Limb (tissue), 2 donors: ENCODE measurements at regions not wholly inside any gene's neighbourhood (a gene's known extent, or its start where the extent isn't known, plus 50 kb on each side); places are given as distances from the start of the nearest gene placed in this dataset.
"Not testable (repeated sequence)": the region's sequence is repeated elsewhere in the genome, so short reads cannot be mapped to it uniquely, and the experiment has no call there.

Source experiments
- DNase-seq, 2 donors: peaks; one replicate each; pipeline ENCODE4 v3.0.0-alpha.2; 2016; ENCODE audit errors: extremely low spot score in 2 of 2

DNA sequence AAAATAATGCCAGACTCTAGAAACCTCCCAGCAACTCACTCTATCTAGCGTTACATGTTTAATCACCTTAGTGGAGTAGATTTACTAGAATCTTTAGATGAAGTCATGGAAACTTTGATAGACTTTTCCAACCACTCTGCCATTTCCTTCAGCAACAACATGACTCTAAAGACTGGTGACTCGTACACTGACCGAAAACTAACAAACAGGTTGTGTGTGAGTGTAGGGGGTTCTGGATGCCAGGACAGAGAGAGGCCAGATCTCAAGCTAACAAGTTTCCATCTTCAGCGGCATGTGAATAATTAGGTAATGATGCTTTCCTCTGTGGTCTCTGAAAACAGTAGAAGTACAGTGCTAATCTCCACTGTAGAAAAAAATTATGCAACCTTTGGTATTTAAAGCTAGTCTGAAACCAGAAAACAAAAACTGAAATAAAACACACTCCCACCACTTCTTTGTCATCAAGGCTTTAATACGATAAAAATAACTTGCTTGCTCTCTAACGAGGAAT lies 286.4 kb downstream of the PRDM5 start:
- no peak for DNase-seq

DNA sequence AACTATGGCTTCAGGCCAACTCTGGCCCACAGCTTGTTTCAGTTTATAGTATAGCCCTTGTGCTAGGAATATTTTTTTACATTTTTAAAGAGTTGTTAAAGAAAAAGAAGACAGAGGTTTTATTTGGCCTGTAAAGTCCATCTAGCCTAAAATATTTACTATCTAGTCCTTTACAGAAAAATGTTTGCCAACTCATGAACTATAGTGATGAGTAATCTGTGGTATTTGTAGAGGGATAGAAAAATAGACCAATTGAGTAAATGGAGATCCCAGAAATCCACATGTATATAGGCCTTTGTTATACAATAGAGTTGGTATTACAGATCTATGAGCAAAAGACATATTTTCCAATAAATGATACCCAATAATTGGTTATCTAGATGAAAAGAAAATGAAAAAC lies 288.7 kb downstream of the PRDM5 start:
- no peak for DNase-seq

DNA sequence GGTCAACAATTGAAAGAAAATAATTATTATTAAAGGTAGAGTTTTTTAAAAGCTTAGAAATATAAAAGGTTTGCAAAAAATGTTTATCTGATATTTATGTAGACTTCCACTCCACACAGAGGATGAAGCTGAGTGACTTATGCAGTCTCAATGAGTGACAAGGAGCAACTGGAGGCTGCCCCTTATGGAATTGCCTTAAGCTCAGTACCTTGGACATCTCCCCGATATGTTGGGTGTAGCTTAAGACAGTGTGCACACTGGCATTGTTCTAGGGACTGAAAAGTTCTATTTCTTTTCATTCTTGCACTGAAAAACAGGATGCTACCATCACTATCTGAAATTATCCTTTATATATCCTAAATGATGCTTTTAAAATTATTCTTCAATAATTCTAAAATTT lies 292.1 kb downstream of the PRDM5 start:
- DNase-seq = no peak

DNA sequence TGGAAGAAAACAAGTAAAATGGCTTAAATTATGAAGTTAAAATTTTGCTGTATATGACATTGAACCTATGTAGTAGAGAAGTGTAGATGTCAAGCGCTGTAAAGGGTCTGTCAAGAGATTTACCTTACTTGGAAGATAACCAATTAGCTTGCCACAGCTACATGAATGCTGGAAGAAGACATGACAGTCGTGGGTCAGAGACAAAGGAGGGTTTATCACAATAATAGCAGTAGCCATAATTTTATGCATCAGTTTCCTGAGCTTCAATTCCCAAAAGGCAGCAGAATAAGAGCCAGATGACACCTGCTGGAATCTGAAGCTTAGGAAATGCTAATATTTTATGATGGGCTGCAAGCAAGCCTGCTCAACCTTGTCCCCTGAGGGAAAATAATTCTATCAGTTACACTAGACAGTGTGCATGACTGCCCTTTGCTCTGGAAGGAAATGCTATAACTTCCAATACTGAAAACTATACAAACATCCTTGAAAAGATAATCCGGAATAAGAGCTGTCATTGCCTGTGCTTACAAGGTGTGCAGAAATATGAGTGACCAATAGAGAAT lies 292.9 kb downstream of the PRDM5 start:
- DNase-seq = no peak

DNA sequence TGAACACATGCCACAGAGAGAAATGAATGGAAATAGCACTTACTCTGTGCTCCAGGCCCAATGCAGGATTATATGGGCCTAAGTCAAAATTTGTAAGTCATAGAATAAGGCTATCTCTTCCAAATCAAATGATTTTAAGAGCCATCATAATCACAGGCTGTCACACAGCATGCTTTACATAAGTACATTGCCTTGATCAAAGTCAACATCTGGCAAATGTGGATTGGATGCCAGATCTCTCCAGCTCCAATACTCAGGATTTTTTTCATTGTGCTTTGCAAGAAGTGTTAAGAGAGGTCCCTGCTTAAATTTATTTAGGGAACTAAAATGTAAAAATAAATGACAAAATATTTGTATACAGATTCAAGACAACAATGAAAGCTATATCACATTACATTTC lies 299.9 kb downstream of the PRDM5 start:
- no peak for DNase-seq

DNA sequence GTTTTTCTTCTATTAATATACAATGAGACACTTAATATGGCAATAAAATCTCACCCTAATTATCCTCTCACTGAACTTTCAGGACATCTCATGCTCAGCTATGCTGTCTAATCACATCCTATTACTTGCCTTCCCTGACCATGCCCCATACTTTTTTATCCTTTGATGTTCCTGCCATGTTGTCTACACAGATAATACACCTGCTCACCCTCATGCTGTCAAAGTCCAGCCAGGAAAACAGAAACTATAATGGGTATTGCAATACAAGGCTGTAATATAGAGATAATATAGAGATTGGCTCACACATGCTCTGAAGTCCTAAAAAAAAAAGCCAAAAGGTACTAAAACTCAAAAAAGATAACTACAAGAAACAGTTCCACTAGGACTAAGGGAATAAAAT lies 305.4 kb downstream of the PRDM5 start:
- DNase-seq = no peak

DNA sequence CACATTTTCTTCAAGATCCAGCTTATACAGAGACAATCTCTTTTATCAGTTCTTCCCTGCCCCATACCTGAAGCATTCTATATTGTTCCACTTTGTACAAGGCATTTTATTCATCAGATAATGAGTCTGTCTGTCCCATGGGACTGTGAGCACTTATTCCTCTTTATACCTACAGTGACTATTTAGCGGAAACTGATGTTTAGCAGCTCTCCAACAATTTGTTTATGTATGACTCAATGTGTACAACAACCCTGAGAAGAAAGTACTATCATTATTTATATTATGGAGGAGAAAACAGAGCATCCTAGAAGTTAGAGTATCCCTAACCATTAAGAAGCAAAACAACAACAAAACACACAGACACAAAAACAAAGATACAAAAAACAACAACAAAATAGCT lies 306.5 kb downstream of the PRDM5 start:
- no peak for DNase-seq

DNA sequence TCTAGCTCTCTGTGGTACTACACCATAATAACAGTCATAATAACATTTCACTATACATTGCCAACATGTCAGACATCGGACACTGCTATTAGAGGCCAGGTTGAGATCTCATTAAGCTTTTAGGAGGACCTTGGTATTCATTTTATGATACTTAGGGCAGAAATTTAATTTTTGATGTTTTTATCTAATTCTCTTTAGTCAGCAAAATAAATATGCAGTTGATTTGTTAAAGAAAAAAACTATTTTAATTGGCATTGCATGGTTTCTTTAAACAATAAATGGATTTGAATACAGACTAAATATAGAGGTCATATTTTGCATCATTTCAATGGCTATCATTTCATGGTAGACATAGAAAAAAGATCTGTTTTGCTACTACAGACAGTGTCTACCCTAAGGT lies 308.7 kb downstream of the PRDM5 start:
- DNase-seq = no peak

DNA sequence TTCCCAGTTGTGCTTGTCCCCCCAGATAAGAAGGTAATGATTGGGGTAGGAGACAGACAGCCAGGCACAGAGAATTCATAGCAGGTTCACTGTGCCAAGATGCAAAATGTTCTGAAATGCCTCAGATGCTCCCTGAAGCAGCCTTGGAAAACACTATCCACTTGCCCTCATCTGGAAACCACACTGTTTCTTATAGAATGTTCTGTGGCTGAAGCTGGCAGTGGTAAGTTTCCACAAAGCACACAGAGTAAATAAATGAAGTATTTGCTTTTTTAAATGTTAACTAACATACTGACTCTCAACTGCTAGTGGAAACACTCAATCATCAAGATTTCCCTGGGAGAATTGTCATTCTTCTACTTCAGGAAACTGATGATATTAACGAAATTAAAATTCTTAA lies 311.4 kb downstream of the PRDM5 start:
- DNase-seq = no peak

DNA sequence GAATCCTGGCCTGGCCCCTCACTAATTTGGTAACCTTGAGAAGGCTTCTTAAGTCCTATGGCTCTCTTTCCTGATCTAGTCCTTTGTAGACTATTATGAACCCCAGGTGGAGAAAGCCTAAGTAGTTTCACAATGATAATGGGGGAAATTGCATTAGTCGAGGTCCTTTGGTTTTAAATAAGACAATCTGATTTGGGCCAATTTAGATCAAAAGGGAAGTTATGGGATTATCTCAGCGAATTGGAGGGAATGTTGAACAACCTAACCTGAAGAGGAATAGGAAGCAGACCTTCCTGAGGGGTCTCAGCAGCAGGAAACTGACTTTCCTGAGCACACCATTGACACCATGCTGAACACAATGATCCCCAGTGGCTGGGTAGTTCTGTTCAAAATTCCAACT lies 331.5 kb downstream of the PRDM5 start:
- DNase-seq = no peak

DNA sequence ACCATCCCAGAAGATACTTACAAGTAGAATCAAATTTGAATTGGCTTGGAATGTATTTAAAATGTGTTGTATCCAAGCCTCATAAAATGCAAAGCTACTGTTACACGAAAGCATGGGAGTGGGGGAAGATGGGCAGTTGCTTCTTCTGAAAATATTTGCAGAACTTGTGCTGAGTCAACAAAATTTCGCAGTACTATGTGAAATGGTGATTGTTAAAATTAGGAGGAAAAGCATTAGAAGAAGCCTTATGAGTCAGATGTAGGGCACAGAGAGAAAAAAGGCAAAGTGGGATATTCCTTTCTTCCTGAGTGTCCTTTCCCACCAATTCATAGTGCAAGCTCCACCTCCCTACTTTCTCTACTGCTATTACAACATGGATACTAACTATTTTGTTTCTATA lies 332.7 kb downstream of the PRDM5 start:
- DNase-seq = no peak

DNA sequence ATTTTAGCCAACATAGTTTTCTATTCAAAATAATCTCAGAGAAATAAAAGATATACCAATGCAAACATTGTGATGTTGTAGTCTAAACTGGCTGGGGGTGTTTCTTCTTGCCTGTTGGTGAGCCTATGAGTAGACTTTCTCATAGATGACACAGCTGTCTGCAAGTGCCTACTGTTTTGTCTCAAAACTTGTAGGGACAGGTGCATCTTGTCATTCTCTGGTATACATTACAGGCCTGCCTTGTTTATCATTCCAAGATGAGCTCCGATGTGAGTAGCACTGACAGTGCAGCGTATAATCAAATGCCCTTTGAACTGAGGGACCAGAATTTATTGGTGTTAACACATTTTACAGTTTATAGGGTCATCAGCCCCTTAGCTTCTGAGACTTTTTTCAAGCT lies 353.8 kb downstream of the PRDM5 start:
- DNase-seq = no peak

DNA sequence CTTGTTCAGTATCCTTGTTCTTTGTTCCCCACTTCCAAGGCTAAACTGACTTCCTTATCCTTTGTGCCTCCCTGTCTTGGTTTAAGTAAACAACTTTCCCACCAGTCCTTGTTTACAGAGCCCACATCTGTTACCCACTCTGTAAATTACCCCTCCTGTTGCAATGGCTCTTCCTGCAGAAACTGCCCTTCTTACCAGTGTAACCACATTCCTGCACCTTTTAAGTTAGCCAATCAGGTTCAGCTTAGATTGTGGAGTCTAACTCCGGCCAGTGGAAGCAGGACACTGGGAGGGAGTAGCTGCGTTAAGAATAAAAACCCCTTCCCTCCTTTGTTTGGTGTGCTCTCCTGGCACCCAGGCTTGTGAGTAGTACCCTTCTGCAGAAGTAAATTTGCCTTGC lies 360.9 kb downstream of the PRDM5 start:
- no peak for DNase-seq

DNA sequence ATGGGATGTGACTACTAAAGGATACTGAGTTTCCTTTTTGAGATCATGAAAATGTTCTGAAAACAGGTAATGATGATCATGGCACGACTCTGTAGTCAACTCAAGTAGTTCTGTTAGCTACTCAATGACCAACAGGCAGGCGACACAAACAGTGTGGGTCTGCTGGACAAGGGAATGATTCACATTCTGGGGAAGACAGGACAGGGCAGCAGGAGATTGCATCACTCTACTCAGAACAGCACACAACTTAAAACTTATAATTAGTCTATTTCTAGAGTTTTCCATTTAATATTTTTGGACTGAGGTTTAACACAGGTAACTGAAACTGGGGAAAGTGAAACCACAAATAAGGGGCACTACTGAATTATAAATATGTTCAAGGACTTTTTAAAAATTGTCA lies 365.2 kb downstream of the PRDM5 start:
- DNase-seq = no peak

DNA sequence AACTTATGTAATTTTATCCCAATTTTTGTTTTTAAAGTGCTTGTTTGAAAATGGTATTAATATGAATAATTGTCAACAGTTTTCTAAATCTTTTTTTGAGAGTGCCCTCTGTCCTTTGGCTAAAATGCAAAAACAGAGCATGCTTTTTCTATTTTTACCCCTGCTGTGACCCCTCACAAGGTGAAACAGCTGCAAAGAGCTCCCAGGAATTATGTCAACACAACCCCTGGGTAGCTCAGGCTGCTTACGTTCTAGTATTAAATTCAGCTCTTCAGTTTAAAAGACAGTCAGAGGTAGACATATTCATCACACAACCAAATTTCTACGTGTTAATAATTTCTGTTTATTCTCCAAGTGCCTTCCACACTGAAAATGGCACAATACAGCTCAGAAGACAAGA lies 367.5 kb downstream of the PRDM5 start:
- no peak for DNase-seq

DNA sequence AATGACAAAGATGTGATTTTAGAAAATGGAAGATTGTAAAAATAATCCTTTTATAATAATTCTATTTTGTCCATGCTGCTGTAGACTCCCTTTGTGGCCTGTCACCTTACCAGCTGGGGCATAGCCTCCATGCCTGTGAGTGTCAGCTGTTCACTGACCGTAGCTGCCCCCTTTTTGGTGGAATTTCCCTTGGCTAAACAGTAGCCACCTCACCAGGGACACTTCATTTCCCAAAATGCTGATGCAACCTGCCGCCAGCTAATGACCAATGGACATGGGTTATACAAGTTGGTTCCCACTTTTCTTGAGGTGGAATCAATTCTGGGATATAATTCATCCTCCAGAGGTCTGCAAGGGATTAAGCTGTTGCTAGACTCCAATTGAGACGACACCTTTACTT lies 368.4 kb downstream of the PRDM5 start:
- DNase-seq = no peak

DNA sequence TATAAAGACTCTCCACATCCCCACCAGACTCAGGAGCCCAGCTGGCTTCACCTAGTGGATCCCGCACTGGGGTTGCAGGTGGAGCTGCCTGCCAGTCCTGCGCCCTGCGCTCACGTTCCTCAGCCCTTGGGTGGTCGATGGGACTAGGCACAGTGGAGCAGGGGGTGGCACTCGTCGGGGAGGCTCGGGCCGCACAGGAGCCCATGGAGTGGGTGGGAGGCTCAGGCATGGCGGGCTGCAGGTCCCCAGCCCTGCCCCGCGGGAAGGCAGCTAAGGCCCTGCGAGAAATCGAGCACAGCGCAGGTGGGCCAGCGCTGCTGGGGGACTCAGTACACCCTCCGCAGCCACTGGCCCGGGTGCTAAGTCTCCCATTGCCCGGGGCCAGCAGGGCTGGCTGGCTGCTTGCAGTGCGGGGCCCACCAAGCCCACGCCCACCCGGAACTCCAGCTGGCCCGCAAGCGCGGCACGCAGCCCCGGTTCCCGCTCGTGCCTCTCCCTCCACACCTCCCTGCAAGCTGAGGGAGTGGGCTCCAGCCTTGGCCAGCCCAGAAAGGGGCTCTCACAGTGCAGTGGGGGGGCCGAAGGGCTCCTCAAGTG lies 371.8 kb downstream of the PRDM5 start:
- DNase-seq = not testable (repeated sequence)

DNA sequence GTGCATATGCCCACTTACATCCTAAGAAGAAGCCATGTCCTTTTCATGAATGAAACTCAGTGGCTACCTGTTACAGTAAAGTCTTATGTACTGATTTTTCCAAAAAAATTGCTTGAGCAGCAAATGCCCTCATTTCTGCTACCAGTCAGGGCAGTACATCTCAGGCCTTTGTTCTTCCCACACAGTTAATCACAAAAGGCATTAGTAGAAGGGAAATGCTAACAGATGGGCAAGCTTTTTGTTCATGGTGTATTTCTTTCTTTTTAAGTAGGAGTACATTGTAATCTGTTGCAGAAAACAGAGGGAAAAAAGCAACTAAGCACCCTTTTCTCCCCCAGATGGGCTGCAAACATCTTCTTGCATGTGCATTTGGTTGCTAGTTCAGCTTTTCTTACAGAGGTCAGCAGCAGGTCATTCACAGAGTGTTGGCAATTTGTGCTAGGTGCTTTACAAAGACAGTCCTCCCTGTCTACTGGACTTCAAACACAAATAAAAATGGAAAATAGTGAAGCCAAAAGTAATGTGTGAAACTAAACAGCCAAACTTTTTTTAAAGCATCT lies 373.4 kb downstream of the PRDM5 start:
- DNase-seq = no peak

DNA sequence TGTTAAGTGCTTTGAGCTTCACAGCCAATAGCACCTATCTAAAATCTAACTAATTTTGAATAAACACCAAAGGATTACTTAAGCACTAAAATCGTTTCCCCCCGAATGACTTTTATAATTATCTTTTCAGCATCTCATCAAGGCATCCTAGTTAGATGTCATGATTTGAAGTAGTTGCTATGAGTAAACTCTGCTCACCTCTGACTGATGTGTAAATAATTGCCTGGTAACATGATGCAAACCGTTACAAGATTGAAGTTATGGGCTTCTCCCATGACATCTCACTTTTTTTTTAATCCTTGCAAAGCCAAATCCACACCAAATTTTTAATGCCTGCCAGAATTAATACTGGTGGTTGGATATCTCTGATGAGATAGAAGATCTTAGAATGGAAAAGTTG lies 377.1 kb downstream of the PRDM5 start:
- DNase-seq = no peak

DNA sequence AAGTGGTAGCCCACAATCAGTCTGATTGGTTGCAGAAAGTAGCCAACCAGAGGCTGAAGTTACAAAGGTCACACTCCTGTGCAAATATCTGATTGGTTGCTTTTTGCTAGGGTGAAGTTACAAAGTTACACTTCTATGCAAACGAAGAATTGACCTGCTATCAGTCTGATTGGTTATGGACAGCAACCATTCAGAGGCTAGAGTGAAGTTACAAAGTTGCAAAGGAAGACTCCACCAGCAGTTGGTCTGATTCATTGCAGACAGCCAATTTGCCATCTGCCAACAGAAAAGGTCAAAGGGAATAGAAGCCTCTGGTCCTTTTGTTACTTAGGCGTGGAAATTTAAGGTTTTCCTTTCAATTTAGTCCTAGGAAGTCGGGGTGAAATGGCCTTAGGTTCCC lies 377.7 kb downstream of the PRDM5 start:
- no peak for DNase-seq

DNA sequence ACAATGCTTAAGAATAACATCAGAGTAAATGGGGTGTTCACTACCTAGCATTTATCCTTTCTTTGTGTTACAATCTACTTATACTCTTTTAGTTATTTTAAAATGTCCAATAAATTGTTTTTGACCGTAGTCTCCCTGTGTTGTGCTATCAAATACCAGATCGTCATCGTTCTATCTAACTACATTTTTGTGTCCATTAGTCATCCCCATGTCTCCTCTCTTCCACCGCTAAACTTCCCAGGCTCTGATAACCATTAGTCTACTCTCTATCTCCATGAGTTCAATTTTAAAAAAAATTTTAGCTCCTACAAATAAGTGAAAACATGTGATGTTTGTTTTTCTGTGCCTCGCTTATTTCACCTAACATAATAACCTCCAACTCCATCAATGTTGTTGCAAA lies 381.9 kb downstream of the PRDM5 start:
- DNase-seq = no peak

DNA sequence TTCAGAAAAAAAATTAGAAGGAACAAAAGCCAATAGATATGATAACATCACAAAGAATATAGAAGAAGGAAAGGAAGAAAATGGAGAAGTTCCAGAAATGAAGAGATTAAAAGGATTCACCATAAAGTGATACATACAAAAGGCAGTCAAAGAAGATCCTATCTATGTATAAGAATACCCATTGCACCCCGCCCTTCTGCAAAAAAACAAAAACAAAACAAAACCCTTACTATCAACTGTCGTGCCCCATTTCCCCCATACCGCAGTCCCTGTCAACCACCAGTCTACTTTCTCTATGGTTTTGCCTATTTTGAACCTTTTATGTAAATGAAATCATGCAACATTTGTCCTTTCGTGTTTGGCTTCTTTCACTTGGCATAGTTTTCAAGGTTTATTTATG lies 385.6 kb downstream of the PRDM5 start:
- no peak for DNase-seq

DNA sequence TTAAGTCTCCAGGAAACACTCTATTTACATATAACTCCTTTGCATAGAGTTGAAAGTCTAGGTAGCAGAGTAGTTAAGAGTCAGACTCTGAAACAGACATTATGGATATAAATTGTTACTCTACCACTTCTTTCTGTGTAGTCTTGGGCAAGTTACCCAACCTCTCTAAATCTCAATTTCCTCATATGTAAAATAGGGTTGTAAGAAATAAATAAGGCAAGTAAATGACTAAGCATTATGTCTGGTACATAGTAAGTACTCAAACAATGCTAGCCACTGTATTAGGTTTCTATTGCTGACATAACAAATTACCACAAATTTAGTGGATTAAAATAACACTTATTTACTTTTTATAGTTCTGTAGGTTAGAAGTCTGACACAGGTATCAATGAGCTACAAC lies 394.1 kb downstream of the PRDM5 start:
- no peak for DNase-seq

DNA sequence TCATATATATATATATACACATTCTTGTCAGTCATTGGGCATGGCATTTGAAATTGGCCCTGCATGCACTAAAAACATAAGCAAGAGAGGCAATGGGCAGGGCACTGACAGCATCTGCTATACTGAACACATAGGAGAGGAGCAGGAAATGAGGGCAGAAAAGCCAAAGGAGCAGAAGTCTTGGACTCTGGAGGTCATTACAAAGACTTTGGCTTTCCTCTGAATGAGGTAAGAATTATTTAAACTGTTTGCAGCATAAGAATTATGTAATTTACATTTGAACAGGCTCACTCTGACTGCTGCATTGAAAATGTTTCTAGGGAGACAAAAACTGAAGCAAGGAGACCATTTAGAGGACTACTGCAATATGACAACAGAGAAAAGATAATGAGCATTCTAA lies 396.5 kb downstream of the PRDM5 start:
- no peak for DNase-seq
